GM12892 (cell line): ENCODE measurements at regions not wholly inside any gene's neighbourhood (a gene's known extent, or its start where the extent isn't known, plus 50 kb on each side); places are given as distances from the start of the nearest gene placed in this dataset.

Experiments used
- POLR2A ChIP-seq: IDR thresholded peaks from 2 replicates; pipeline ENCODE4 v1.6.1; 2011; ENCODE audit warnings: low read depth, low read length, control low read depth
- TAF1 ChIP-seq: IDR thresholded peaks from 2 replicates; pipeline ENCODE4 v1.6.1; 2011; ENCODE audit warnings: low read depth, mild to moderate bottlenecking, control low read depth, low read length, borderline replicate concordance

- TF ChIP-seq TAF1 (no peak), POLR2A (no peak)
These were observed 347.9 kb upstream of the ATP10A start for GRCh38 chr15:26210980-26211379.
